GM21447 (cell line): ENCODE measurements at regions not wholly inside any gene's neighbourhood (a gene's known extent, or its start where the extent isn't known, plus 50 kb on each side); places are given as distances from the start of the nearest gene placed in this dataset.
"Not testable (repeated sequence)": the region's sequence is repeated elsewhere in the genome, so short reads cannot be mapped to it uniquely, and the experiment has no call there.

Source experiments
- ATAC-seq: cut with Tn5 transposase; IDR thresholded peaks from one replicate; pipeline ENCODE4 v1.9.1; 2021; ENCODE audit not compliant: unreplicated experiment

GRCh38 chr4:101730291-101731117 lies 60.0 kb upstream of the BANK1 start:
- peak; percentile 95 for ATAC-seq

DNA sequence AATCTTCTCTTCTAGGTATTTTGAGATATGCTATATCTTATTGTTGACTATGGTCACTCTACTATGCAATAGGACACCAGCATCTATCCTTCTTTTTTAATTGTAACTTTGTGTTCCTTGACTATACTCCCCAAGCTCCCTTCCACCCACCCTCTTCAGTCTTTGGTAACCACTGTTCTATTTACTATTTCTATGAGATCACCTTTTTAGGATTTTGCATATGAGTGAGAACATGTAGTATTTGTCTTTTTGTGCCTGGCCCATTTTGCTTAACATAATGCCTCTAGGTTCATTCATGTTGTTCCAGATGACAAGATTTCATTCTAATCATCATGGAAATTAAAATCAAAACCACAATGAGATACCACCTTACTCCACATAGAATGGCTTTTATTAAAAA lies 63.3 kb upstream of the BANK1 start:
- no peak for ATAC-seq

DNA sequence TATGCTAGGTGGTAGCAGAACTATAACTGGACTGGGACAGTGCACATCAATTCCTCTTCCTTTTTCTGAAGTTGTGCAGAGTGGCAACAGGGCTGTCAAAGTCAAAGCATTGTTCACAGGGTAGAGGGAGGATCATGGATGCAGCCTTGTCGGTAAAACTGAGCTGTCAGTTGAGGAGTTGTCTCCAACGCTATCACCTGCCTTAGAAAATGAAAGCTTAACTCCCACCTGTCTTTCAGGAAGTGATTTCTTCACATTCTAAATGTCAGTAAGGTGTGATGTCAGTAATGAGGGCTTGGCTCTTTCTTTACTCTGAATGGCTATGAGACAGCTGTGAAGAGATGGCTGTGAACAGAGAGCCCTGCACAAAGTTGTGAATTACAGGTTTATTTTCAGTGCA lies 66.4 kb upstream of the BANK1 start:
- ATAC-seq, result no peak

GRCh38 chr4:101718810-101719209 lies 71.7 kb upstream of the BANK1 start:
- ATAC-seq, result no peak

DNA sequence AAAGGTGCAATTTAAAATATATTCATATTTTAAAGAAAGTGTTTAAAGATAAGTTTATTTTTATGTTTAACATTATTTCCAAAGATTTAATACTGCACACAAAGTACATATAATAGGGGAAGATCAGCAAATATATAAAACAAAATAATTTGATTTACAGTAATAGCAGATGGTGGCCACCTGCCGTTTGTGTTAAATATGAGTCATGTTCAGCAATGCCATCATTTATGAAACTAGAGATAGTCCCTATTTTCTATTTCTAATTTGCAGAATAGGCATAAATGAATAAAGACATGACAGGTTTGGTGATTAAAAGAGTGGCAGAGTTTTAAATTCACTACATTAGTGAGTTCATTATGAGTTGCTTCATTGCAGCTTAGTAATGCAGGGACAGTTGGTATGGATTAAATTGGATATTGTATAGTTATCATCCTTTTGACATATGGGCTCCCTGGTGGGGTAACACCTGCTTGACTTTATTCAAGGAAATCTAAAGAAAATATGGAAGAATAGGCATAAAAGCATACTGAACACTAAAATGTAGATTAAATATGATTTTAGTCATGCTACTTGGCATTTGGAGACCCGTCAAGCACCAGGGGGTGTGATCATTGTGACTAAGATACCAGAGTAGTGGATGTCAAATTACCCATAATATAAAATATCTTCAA lies 78.8 kb upstream of the BANK1 start:
- ATAC-seq, result no peak

- ATAC-seq, result no peak
Observed at GRCh38 chr4:101710806-101711205, 79.7 kb upstream of the BANK1 start.

DNA sequence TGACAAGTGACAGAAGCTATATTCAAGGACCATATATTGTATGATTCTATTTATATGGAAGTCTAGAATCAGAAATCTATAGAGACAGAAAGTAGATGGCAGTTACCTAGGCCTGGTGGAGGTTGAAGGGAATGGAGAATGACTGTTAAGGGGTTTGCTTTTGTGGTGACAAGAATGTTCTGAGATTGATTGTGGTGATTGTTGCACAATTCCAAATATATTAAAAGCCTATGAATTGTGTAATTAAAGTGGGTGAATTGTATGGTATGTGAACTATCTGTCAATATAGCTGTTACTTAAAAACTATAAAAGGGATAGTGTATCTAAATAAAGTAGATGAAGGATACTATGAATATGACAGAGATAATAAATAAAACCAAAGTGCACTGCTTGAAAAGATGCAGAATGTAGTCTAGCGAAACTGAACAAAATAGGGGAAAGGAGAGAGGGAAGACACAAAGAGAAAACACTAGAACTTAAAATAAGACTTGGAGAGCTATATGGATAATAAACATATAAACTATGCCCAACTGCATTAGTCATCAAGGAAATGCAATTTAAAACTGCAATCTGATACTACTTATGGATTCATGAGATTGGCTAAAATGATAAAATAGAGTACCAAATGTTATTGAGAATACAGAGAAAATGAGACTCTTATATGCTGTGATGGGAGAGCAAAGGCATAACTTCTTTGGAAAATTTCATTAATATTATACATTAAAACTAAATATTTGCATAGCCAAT lies 82.1 kb upstream of the BANK1 start:
- ATAC-seq, result no peak

DNA sequence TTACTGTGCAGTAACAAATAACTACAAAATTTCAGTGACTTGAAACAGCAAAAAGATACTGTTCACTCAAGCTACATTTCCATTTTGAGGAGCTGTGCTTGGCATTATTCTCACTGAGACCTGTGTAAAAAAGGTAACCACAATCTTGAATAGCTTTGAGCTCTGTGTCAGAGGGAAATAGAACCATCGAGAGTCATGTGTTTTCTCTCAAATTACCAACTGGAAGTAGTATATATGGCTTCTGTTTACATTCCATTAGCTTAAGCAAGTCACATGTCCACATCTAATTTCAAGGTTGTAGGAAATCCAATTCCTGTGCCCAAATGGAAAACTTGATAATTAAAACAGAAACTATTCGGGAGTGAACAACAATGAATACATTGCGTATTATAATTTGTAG lies 82.9 kb upstream of the BANK1 start:
- no peak for ATAC-seq

DNA sequence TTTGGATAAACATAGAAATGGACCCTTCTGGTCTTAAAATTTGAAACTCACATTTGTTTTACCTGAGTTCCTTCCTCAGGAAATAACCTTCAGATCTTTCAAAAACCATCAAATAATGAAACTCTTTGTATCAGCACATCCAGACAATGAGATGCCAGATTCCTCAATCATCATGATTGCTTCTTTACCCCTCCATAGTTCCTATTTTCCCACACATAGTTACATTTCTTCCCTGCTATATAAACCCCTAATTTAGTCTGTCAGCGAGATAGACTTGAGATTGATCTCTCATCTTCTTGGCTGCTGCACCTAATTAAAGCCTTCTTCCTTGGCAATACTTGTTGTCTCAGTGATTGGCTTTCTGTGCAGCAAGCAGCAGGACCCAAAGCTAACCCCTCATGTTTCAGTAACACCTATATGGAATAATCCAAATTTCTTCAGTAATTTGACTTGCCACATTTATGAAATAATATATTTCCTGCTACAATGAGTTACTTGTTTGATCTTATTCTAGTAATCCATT lies 83.9 kb upstream of the BANK1 start:
- ATAC-seq, result no peak

GRCh38 chr4:101701551-101701950 lies 89.0 kb upstream of the BANK1 start:
- no peak for ATAC-seq

- ATAC-seq, result no peak
Observed at GRCh38 chr4:101699441-101700124, 90.9 kb upstream of the BANK1 start.

GRCh38 chr4:101697266-101697665 lies 93.3 kb upstream of the BANK1 start:
- no peak for ATAC-seq

DNA sequence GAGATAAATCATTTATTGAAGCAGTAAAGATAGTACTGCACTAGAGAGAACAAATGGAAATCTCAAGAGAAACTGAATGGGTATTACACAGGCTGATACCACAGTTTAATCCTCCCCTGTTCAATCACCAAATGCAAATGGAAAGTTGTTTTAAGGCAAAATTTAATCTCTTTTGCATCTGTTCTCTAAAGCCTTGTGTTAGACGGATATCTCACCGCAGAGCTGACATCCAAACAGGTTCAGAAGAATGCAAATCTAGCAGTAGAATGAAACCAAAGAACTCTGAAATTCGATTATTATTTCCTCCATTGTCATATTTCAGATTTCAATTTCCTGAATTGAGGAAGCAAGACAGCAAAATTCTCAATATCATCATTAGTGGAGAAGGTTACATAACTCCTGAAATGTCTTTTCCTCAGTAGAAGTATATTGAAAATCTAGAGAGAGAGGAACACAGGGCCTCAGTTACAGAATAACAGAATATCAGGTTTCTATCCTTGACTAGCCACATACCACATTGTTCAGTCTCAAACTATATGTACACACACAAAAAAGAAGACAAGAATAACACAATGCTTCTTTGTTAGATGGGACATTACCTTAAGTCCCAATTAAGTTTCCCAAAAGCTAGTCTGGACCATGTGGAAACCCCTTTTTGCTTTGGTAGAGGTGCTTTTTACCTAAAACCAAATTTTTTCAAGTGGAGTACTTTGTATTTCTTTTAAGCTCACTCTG lies 94.1 kb upstream of the BANK1 start:
- ATAC-seq, result no peak

DNA sequence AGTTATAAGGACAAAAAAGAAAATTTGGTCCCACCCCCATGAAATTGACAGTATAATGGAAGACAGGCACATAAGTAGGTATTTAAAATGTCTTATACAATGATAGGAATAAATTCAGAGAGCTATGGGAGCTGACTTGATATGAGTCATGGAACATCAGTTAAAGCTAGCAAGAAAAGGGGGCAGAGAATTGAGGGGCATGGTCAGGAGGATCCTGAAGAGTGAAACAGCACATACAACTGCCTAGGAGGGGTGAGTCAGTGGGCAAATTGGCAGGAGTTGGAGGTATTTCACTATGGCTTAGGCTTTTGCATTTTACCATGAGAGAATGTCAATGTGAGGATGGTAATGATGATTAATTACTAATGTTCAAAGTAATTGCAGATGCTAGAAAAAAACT lies 95.4 kb upstream of the BANK1 start:
- ATAC-seq, result no peak

DNA sequence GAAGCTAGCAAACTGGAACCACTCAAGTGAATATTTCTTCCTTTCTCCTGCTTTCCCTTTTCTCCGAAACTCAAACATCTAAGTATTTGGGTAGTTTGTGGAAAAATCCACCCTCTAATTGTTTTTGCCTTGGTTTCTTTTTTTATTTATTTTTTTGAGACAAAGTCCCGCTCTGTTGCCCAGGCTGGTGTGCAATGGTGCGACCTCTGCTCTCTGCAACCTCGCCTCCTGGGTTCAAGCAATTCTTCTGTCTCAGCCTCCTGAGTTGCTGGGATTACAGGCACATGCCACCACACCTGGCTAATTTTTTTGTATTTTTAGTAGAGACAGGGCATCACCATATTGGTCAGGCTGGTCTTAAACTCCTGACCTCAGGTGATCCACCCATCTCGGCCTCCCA lies 96.1 kb upstream of the BANK1 start:
- not testable (repeated sequence) for ATAC-seq

- no peak for ATAC-seq
Observed at GRCh38 chr4:101693842-101694398, 96.6 kb upstream of the BANK1 start.

DNA sequence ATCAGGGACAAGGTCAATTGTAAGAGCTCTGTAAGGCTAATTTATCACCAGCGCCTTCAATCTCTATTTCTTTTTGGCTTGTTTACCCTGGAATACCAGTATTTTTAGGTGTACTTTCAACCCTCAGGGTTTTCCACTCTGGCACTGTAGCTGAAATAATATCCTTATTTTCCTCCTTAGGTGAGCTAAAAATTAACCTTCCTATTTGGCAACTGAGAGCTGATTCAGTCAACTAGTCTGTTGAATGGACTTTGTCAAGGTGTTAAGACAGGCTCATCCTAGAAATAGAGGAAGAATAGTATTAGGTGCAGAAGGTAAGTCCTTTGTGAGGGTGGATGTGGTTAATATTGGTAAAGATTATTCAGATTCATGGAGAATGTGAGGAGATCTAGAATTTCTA lies 101.3 kb upstream of the BANK1 start:
- no peak for ATAC-seq

- no peak for ATAC-seq
Observed at GRCh38 chr4:101685126-101685525, 105.4 kb upstream of the BANK1 start.

- no peak for ATAC-seq
Observed at GRCh38 chr4:101682946-101683345, 107.6 kb upstream of the BANK1 start.

DNA sequence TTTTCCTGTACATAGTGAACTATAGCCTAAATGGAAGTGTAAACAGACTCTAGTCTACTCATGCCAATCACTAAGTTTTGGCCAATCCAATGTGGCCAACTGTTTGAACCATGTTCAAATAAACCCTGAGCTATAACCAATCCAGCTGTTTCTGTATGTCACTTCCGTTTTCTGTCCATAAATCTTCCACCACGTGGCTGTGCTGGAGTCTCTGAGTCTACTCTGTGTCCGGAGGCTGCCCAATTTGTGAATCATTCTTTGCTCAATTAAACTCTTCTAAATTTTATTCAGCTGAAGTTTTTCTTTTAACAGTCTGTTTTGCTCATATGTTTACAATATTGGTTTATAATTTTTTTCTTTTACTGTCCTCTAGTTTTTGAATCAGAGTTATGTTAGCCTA lies 112.3 kb upstream of the BANK1 start:
- no peak for ATAC-seq
